GM21737 (cell line): ENCODE measurements at regions not wholly inside any gene's neighbourhood (a gene's known extent, or its start where the extent isn't known, plus 50 kb on each side); places are given as distances from the start of the nearest gene placed in this dataset.
"Not testable (repeated sequence)": the region's sequence is repeated elsewhere in the genome, so short reads cannot be mapped to it uniquely, and the experiment has no call there.

ENCODE experiments used
- ATAC-seq: cut with Tn5 transposase; IDR thresholded peaks from one replicate; pipeline ENCODE4 v1.9.1; 2021; ENCODE audit warnings: mild to moderate bottlenecking, moderate library complexity; ENCODE audit not compliant: unreplicated experiment

DNA sequence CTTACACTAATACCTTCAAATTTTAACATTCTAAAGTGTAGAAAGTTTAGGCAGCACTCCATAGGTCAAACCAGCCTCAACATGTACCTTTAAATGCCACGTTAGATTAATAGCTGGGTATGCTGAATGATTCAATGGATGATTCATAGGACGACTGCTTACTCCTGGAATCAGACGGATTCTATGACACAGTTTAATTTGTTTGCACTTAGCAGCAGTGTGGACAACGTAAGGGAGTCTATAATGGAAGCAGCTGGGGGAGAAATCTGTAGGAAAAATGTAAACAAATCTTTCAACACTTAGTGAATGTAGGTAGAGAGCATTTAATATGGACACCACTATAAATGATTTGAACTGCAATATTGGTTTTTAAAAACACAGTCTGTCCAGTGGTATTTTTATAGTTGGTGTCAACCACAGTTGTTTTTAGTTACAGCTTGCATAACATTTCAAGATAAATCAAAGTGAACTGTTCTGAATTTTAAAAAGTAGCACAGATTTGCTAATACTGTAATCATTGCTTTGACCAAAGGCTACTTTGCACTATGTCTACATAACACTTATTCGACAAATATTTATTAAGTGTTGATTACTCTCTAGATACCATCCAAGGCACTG is 701.5 kb upstream of the MEF2C start:
- ATAC-seq = no peak

- no peak for ATAC-seq
Measured at GRCh38 chr5:89583534-89583933, 700.5 kb upstream of the MEF2C start.

GRCh38 chr5:89582768-89583339 is 699.9 kb upstream of the MEF2C start:
- ATAC-seq = no peak

GRCh38 chr5:89580976-89581375 is 698.0 kb upstream of the MEF2C start:
- no peak for ATAC-seq

DNA sequence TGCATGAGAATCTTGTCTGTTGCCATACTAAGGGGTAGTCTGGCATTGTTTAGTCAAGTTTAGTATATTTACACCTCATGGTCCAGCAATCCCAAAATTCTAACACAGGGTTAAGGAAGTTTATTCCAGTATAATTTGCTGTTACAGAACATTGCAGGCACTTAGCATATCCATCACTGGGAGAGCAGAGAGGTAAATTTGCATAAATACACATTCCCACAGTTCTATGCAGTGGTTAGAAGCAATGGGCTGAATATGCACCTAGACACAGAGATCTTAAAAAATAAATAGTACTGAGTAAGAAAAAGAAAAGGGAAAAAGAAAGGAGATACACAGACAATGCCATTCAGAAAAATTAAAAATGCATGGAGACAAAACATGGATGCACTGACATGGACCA is 692.3 kb upstream of the MEF2C start:
- no peak for ATAC-seq

DNA sequence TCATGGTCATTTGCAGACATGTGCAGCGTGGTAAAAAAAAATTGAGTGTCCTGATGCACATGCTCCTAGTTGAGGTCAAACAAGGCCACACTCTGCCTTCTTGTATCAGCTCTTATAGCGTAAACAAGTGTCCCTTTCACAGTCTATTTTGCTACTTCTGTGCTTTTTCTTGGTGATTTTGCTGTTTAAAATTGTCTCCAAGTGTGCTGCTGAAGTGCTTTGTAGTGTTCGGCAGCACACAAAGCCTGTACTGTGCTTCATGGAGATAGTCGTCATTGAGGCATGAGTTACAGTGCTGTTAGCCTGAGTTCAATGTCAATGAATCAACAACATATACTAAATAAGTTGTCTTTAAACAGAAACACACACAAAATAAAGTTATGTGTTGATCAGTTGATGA is 690.4 kb upstream of the MEF2C start:
- ATAC-seq = no peak

- ATAC-seq = no peak
Measured at GRCh38 chr5:89572696-89573095, 689.7 kb upstream of the MEF2C start.

GRCh38 chr5:89570557-89570956 is 687.6 kb upstream of the MEF2C start:
- ATAC-seq = no peak

GRCh38 chr5:89566340-89566739 is 683.4 kb upstream of the MEF2C start:
- ATAC-seq = no peak

DNA sequence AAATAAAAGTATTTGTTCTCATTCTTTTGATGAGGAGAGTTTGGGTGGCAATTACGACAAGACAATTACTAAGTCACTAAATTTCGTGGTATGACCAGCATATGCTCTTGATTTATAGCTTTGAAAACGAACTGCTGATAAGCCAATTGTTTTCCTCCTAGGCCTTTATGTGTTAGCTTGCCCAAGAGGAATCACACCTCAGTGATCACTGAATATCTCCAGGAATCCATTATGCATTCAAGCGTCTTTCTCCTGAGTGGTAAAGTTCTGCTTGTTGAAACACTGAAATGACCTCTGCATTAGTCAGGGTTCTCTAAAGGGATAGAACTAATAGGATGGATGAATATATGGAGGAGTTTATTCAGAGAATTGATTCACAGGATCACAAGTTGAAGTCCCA is 677.7 kb upstream of the MEF2C start:
- no peak for ATAC-seq

DNA sequence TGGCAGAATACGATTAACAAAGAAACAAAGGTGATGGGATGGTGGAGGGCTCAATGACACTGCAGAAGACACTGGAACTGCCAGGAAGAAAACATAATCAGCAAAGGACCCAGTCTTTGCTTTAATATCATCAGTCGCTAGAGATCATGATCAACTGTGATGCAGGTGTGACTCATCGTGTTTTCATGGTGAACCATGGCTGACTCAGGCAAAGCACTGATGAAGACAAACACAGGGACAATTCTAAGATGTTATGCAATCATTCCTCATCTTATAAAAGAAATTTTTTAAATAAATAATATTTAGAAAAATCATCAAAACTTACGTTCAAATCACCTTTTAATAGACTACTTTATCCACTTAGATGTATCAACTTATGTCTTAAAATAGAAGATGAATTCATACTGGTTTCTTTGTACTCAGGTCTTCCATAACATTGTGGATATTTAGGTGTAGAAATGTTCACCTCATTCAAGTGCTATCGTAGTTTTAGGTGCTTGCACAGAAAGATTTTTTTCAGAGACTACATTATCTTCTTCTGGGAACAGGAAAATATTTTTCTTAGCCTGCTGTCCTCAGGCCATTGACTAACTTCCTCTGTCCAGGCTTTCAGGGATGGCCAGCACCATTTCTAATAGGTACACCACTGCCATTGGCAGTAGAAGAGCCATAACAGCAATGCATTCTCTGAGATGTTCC is 673.4 kb upstream of the MEF2C start:
- ATAC-seq = no peak

GRCh38 chr5:89546657-89547056 is 663.7 kb upstream of the MEF2C start:
- ATAC-seq = no peak

DNA sequence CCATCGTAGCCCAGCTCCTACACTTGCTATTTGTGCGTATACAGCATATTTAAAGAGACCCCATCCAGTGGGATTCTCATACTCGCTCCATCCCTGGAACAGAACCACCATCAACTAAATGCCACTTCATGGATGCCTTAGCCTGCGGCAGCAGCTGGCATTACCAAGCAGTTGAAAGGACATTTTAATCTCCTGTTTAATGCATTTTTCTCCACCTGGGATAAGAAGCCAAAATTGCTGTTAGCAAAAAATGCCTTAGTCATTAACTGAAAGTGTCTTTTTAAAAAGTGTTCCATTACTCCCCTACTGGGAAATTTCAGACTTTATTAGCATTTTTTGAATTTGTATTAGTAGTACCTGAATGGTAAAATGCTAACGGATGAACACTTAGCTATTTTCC is 662.6 kb upstream of the MEF2C start:
- no peak for ATAC-seq

GRCh38 chr5:89545076-89545475 is 662.1 kb upstream of the MEF2C start:
- no peak for ATAC-seq

DNA sequence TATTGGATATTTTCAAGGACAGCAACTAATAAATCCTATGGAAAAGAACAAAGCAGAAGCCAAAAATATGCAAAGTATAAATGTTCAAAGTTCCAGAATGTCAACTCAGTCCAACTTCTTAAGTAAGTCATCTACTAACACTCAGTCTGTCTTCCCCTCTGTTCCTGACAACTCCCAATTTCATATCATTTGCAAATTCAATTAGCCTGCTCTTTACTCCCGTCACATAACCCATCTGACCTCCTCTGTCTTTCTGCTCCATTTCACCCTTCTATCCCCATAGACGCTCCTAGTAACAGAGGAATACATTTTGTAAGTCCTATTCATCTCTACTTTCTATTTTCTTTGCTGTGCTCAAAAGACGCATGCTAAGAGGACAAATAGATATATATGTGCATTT is 659.8 kb upstream of the MEF2C start:
- no peak for ATAC-seq

- ATAC-seq = no peak
Measured at GRCh38 chr5:89537800-89538199, 654.8 kb upstream of the MEF2C start.

DNA sequence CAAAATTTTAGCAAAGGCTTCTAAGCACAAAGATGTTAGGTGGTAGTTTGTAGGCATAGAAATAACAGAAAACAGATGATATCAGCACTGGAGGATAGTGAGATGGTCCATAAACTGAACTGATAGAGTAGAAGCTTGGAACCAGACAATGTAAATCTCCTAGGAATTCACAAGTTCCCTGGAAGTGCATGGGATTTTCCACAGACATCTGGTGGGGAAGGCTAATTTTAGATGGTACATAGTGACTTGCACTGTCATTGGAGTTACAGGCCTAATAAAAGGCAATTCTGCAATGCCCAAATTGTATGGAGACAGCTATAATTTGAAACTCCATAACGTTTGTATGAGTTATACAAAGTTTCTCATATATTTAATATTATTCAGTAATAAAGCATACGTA is 653.0 kb upstream of the MEF2C start:
- ATAC-seq = no peak

GRCh38 chr5:89535411-89535810 is 652.4 kb upstream of the MEF2C start:
- no peak for ATAC-seq

- ATAC-seq = no peak
Measured at GRCh38 chr5:89534331-89534730, 651.3 kb upstream of the MEF2C start.

DNA sequence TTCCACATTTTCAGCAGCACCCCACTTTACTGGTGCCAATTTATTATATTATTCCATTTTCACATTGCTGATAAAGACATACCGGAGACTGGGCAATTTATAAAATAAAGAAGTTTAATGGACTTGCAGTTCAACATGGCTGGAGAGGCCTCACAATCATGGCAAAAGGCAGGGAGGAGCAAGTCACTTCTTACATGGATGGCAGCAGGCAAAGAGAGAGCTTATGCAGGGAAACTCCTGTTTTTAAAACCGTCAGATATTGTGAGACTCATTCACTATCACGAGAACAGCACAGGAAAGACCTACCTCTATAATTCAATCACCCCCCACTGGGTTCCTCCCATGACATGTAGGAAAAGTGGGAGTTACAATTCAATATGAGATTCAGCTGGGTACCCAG is 641.8 kb upstream of the MEF2C start:
- no peak for ATAC-seq

DNA sequence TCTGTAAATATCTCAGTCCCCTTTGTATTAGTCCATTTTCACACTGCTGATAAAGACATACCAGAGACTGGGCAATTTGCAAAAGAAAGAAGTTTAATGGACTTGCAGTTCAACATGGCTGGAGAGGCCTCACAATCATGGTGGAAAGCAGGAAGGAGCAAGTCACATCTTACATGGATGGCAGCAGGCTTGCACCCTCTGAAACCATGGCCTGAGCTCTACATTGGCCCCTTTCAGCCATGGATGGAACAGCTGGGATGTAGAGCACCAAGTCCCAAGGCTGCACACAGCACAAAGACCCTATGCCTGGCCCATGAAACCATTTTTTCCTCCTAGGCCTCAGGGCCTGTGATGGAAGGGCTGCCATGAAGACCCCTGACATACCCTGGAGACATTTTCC is 640.9 kb upstream of the MEF2C start:
- not testable (repeated sequence) for ATAC-seq

DNA sequence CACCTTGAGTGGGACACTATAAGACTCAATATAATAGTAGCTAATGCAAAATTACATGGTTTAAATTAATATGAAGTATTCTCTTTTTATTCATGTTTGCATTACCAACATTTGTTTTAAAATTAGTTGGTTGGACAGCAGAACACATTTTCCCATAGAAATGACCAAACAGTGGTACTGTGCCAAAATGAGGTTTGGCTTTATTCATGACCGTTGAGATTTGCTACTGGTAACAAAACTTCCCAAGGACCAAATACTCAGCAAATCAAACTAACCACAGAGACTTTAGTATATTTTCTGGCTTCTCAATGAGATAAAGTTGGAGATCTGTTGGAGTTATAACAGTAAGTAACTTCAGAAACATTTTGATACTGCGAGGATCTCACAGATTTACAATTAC is 637.8 kb upstream of the MEF2C start:
- no peak for ATAC-seq
